ENCODE measurements at regions not wholly inside any gene's neighbourhood (a gene's known extent, or its start where the extent isn't known, plus 50 kb on each side); places are given as distances from the start of the nearest gene placed in this dataset.

DNA sequence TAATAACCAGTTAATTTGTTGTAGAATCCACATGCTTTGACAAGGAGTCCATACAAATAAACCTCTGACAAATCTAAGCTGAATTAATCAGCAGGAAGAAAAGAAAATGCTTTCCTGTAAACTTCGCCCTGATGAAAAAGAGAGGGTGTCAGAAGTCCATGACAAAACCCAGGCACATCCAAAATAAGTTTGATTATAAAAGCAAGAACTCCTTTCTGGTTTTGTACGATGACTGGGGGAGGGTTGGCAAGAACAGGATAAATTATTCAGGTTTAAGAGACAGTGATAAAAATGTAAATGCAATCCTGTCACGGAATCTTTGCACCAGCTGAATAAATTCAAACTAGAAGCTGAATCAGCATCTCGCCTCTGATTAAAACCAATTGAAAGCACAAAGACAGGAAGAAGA is 469.2 kb upstream of the TNP1 start:
- DNase-seq, result no peak

DNA sequence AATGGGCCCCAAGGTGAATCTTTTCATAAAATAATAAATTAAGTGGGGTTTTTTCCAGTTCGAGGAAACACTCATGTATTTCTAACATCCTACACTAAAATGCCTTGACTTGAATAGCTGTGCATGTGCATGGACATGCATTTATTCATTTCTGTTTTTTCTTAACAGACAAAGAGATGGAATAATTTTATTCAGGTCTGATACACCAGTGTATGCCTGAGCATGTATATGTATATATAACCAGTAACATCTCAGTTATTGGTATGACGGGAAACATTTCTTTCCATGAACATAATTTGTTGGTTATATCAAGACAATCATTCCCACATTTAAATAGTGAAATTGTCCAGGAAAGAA is 468.7 kb upstream of the TNP1 start:
- no peak for DNase-seq

DNA sequence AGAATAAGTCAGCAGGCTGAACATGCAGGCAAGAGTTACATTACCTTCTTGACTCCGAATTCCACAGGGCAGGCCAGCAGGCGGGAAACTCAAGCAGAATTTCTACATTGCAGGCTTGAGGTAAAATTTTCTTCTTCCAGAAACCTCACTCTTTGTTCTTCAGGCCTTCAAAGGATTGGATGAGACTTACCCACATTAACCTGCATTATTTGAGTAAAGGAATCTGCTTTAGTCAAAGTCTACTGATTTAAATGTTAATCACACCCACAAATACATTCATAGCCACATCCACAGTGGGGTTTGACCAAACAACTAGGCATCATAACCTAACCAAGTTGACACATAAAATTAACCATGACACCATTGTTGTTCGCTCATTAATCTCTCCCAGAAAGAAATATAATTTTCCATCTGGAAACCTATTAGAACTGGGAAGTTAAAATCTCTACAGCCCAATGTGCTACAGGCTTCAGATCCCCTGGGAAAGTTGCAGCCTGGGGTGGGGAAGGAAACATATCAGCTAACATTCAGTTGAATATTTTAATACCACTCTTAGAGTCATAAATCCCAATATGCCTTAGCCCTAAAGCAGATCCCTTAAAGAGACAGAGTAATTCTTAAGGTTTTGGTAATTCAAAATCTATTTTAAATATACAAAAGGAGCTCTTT is 468.2 kb upstream of the TNP1 start:
- no peak for DNase-seq

DNA sequence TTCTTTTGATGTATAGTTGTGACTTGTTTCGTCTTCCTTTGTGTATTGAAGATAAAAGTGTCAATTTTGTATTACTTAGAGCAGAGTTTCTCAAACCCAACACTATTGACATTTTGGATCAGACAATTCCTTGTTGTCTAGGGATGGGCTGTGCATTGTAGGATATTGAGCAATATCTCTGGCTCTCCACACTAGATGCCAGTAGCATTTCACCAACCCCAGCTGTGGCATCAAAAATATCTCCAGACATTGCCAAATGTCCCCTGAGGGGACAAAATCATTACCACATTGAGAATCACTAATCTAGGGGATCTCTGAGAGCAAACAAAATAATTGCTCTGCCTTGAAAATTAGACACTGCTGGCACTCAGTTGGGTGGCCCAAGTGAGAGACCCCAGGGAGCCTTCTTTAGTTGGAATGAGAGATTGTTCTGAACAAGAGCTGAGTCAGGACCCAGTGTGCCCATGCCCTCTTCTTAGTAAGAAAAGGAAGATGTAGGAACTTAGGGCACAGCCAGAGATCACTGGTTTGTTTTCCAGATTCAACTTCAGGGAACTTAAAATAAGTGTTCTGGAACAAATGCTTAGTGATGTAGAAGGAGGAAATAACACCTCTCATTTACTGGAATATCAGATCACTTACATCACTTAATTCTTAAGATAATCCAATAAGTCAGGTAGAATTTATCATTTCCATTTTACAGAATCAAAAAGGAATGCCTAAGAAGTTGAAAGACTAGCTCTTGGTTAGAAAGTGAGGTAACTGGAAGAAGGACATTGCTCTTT is 466.6 kb upstream of the TNP1 start:
- no peak for DNase-seq

DNA sequence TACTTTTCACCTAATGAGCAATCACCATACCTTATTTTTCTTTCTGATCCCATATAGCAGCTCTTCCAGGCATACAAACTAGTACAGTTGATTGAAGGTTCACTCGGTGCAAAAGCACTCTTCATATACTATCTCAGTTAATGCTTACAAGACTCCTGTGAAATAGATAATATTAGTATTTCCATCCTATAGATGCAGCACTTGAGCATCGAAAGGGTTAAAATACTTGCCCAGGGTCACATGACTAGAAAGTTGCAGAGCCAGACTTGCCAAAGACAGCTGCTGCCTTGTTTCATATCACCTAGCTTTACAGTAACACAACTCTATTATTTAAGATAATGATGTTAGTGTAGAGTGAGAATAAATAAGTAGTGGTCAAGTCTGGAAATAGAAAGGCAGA is 466.0 kb upstream of the TNP1 start:
- no peak for DNase-seq

DNA sequence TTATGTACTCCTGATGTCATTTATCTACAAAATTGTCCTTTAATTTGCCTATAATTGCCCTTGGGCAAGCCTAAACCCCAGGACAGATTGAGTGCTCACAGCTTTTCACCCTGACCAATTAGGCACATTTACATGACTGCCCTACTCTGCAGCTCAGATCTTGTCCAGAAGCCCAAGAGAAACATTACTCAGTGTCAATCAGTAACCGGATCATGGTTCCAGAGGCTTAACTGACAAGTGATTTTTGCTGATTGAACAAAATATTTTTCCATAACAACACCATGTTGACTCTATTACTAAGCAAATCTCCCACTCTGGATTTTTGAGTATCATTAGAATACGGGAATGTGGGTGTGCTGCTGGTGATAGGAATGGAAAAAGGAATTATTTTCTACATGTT is 465.4 kb upstream of the TNP1 start:
- no peak for DNase-seq

GRCh38 chr2:217316743-217317142 is 456.9 kb upstream of the TNP1 start:
- no peak for DNase-seq

GRCh38 chr2:217314021-217314460 is 454.2 kb upstream of the TNP1 start:
- peak; percentile 48 for DNase-seq

DNA sequence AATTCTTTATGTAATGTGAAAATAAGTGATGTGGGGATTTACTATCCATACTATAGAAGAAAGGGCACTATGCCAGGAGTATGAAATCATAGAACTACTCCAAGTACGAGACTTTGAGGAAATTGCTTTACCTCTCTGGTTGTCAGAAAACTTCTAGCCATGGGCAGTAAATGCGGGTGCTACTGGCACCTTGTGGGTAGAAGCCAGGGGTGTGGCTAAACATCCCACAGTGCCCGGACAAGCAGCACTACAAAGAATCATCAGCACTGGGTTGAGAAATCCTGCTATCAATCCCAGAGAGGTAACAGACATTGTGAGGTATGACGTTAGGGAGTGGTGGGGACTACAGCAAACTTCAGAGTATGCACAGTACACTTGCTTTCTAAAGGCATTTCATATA is 453.5 kb upstream of the TNP1 start:
- no peak for DNase-seq

- no peak for DNase-seq
These were observed 449.2 kb upstream of the TNP1 start for GRCh38 chr2:217309056-217309455.

DNA sequence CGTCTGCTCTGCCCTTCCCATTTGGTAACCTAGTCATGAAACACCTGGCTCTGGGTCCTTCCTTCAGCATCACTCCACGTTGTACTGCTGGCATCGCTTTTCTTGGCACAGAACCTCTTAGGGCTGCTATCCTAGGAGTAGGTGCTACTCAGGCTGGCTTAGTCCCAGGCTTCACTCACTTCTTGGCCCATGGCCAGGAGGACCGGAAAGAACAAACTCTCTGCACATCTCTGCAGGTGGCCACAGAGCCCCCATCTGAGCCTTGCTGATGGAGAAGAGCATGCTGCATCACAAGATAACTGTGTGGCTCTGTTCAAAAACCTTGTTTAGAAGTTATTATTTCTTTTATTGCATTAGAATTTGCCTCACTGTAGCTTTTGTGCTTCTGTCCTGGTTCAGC is 447.2 kb upstream of the TNP1 start:
- no peak for DNase-seq

DNA sequence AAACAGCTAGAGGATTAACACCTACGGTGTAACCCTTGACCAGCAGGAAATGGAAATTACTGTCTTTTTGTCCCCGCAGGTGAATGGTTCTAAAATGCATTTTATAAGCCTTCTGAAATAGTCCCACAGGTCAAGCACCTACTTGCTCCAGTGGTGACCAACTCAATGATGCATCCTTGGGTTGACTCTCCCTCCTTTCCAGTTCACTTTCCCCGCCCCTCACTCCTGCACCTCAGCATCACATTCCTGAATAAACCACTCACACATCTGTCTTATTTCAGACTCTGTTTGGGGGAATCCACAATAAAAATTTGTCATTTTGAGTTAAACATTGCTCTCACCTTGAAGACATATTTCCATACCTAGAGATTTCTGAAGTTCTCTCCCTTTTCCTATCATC is 446.0 kb upstream of the TNP1 start:
- no peak for DNase-seq

DNA sequence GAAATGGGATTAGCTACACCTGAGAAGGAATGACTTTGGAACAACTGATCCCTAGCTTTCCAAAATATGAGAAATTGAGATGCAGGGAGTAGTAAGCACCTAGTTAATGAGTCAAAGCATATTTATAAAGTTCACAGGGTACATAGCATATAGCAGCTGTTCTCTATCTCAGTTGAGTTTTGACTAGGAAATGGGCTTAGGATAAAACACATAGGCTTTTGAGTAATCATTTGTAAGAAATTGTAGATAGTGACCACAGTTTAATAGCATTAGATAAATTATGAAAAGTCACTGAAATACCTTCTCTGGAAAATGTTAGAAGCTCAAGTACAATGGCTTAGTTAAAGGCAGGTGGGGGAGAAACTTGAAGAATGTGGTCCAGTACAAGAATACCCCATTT is 444.7 kb upstream of the TNP1 start:
- no peak for DNase-seq

DNA sequence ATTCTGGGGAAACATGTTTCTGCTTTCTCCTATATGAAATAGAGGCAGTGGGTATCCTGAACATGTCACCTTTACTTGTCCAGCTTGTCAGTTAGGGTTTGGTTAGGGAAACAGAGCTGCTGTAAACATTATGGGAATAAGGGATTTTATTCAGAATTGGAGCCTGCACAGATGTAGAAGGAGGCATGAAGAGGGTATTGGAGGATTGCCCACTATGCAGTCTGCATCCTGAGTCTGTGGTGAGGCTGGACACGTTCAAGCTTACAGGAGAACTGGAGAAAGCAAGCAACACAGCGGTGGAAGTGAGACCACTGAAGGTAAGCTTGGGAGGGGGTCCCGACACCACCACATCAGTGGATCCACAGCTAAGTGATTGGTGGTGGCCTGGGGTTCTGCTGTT is 443.0 kb upstream of the TNP1 start:
- DNase-seq, result no peak

- DNase-seq, result no peak
These were observed 441.5 kb upstream of the TNP1 start for GRCh38 chr2:217301142-217301925.

DNA sequence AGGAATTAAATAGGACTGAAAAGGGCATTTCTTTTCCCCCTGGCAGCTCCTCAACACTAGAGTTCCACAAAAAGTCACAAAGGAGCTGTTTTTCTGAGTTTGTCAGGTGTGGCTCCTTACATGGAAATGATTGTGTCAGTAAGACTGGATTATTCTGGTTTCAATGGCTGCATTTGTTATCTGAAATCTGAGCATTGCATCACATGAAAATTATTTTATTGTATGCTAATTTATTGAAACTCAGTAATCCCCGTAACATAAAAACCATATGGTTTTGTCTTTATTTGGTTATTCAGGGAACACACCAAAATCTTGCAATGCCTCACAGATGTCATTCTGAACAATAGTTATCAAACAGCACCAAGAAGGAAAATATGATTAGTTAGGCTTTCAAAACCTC is 439.7 kb upstream of the TNP1 start:
- DNase-seq, result no peak

DNA sequence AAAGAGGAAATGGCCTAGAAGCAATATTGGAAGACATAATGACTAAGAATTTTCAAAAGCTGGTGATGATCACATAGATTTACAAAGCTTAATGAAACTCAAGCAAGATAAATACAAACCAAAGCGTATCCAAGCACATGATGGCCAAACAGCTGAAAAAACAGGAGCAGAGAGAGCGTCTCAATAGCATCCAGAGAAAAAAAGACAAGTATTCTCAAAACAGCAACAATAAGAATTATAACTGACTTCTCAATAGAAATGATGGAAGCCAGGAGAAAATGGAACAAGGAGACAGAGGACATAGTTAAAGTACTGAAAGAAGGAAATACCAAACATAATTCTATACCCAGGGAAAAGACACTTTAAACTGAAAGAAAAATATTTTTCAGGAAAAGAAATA is 437.2 kb upstream of the TNP1 start:
- DNase-seq, result no peak

GRCh38 chr2:217294818-217295217 is 435.0 kb upstream of the TNP1 start:
- no peak for DNase-seq

DNA sequence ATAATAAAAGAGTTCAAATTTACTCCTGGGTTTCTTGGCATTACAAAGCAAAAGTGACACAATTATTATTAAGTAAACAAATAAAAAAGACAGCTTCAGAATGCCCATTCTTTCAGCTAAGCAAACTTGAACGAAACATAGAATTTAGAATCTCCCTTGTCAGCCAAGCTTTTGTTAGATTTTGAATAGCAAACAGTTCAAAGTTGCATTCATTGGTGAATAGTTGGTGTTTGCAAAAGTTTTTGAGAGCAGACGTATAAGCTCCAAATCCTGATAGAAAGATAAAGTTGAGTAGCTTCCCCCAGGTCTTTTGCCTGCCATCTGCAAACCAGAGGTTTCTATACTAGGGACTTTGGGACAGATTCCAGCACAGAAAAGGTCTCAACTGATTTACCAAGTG is 434.3 kb upstream of the TNP1 start:
- DNase-seq, result no peak

- no peak for DNase-seq
These were observed 433.7 kb upstream of the TNP1 start for GRCh38 chr2:217293607-217294006.

DNA sequence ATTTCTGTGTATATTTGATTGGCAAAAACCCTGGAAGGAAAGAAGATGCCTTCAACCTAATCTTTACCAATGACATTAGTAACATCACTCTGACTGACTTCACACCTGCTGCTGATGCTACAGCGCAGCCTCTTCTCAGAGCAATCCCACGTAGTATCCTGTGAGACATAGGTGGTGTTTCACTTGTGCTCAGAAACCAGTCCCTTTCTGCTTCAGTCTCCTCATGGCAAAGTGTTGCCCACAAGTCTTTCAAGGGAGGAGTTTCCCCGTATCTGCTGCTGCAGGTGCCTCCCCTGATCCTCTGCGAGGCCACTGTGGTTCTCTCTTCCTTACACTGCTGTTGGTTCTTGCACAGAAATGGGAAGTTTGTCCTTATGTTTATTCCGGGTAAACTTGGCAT is 433.2 kb upstream of the TNP1 start:
- DNase-seq, result no peak

GRCh38 chr2:217291259-217291658 is 431.4 kb upstream of the TNP1 start:
- DNase-seq, result no peak

- no peak for DNase-seq
These were observed 430.6 kb upstream of the TNP1 start for GRCh38 chr2:217290467-217290866.

- DNase-seq, result no peak
These were observed 430.0 kb upstream of the TNP1 start for GRCh38 chr2:217289907-217290280.
